Skin epidermis (tissue), 12 donors: ENCODE measurements at regions not wholly inside any gene's neighbourhood (a gene's known extent, or its start where the extent isn't known, plus 50 kb on each side); places are given as distances from the start of the nearest gene placed in this dataset.
"Not testable (repeated sequence)": the region's sequence is repeated elsewhere in the genome, so short reads cannot be mapped to it uniquely, and the experiment has no call there.

Experiments used
- H3K27ac ChIP-seq, 21 experiments: fragments of 200-600 bp; sonication (generic) in 11 of 21; one replicate each; pipeline ENCODE4 v1.5.0; 2020; ENCODE audit warnings: mild to moderate bottlenecking in 3 of 21, inconsistent platforms in 2 of 21, moderate library complexity in 2 of 21
- H3K4me3 ChIP-seq, 7 experiments: fragments of 200-600 bp; sonication (generic) in 2 of 7; one replicate each; pipeline ENCODE4 v1.5.0; 2020; ENCODE audit warnings: inconsistent platforms in 2 of 7, mild to moderate bottlenecking in 2 of 7, moderate library complexity in 1 of 7

GRCh38 chr4:23956601-23957364 is 66.9 kb upstream of the PPARGC1A start:
- H3K4me3 ChIP-seq = no peak overlapping the region
- no peak overlapping the region for H3K27ac ChIP-seq

GRCh38 chr4:23952258-23952657 is 62.4 kb upstream of the PPARGC1A start:
- Histone ChIP-seq H3K27ac (no peak overlapping the region), H3K4me3 (no peak overlapping the region)

GRCh38 chr4:23947826-23948225 is 58.0 kb upstream of the PPARGC1A start:
- H3K4me3 ChIP-seq = no peak overlapping the region
- no peak overlapping the region for H3K27ac ChIP-seq

- peak overlapping the region in 11 of 21 experiments; percentile 0 to 74 (median 32) for H3K27ac ChIP-seq
These were observed 56.5 kb upstream of the PPARGC1A start for GRCh38 chr4:23946299-23946698.

GRCh38 chr4:23945451-23946017 is 55.7 kb upstream of the PPARGC1A start:
- Histone ChIP-seq H3K27ac (peak overlapping the region in 13 of 21 experiments; percentile 0 to 74 (median 25)), H3K4me3 (no peak overlapping the region)

More at GRCh38 chr4:23946299-23946698, 56.5 kb upstream of the PPARGC1A start:
- no peak overlapping the region for H3K4me3 ChIP-seq

GRCh38 chr4:23944556-23944955 is 54.7 kb upstream of the PPARGC1A start:
- not testable (repeated sequence) for H3K4me3 ChIP-seq
- peak overlapping the region in 5 of 21 experiments; percentile 2 to 54 (median 12) for H3K27ac ChIP-seq

- no peak overlapping the region for H3K27ac ChIP-seq
- H3K4me3 ChIP-seq = no peak overlapping the region
These were observed 53.6 kb upstream of the PPARGC1A start for GRCh38 chr4:23943478-23943877.

- Histone ChIP-seq H3K4me3 (no peak overlapping the region), H3K27ac (no peak overlapping the region)
These were observed 52.6 kb upstream of the PPARGC1A start for GRCh38 chr4:23942471-23942870.
